ENCODE measurements at regions not wholly inside any gene's neighbourhood (a gene's known extent, or its start where the extent isn't known, plus 50 kb on each side); places are given as distances from the start of the nearest gene placed in this dataset.

DNA sequence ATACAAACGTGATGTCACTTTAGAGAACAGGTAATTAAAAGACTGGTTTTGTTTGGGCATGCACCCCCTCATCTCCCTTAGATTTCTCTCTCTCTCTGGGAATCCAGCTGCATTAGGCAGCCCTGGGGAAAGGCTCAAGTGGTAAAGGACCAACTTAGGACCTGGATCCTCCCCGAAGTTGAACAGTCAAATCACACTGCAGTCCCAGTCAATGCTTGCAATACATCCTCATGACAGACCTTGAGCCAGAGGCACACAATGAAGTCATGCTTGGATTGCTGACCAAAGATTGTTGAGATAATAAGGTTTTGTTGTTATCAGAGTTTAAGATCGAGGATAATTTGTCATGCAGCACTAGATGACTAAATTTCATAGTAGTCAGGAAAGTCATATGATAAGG, 1285.8 kb upstream of the NCAM2 start:
- no peak for DNase-seq

- no peak for DNase-seq
Observed at GRCh38 chr21:19713313-19713712, 1284.9 kb upstream of the NCAM2 start.

GRCh38 chr21:19724081-19724480, 1274.1 kb upstream of the NCAM2 start:
- no peak for DNase-seq

- DNase-seq: no peak
Observed at GRCh38 chr21:19731251-19731650, 1267.0 kb upstream of the NCAM2 start.

DNA sequence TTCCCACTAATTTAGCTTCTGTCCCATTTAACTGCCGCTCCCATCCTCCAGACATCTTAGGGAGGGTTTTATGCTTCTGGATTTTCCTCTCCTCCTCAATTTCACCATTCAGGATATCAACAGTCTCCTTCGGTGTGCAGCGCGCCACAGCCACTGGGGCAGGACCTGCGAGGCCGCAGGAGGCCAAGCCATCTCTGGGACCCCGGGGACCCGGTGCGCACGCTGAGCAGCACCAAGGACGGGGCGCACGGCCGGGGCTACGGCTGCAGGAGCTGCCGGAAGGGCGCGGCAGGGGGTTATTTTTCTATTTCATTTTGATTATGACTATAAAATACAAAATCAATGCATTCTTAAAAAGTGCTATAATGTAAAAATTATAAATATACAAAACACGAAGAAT, 1238.4 kb upstream of the NCAM2 start:
- DNase-seq: no peak

DNA sequence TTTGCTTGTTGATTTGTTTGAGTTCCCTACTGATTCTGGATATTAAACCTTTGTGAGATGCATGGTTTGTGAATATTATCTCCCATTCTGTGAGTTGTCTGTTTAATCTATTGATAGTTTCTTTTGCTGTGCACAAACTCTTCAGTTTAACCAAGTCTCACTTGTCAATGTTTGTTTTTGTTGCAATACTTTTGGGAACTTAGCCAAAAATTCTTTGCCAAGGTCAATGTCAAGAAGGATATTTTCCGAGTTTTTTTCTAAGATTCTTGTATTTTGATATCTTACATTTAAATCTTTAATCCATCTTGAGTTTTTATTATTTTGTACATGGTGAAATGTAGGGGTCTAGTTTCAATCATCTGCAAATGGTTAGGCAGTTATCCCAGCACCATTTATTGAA, 1230.7 kb upstream of the NCAM2 start:
- no peak for DNase-seq

DNA sequence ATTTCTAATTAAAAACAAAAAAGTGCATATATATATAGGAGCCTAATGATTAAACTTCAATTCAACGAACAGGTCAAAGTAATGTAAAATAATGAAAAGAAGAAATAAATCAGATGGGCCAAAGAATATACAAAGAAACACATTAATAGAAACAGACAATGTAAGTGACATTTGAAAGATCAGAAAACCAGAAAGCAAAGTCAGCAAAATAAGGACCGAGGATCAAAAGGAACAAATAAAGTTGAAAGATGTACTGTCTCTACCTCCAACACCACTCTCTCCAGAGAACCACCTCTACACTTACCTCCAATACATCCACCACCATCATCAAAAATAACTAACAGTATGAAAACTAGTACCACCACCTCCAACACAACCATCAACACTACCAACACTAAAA, 1226.3 kb upstream of the NCAM2 start:
- DNase-seq: no peak

GRCh38 chr21:19776076-19776475, 1222.1 kb upstream of the NCAM2 start:
- no peak for DNase-seq

DNA sequence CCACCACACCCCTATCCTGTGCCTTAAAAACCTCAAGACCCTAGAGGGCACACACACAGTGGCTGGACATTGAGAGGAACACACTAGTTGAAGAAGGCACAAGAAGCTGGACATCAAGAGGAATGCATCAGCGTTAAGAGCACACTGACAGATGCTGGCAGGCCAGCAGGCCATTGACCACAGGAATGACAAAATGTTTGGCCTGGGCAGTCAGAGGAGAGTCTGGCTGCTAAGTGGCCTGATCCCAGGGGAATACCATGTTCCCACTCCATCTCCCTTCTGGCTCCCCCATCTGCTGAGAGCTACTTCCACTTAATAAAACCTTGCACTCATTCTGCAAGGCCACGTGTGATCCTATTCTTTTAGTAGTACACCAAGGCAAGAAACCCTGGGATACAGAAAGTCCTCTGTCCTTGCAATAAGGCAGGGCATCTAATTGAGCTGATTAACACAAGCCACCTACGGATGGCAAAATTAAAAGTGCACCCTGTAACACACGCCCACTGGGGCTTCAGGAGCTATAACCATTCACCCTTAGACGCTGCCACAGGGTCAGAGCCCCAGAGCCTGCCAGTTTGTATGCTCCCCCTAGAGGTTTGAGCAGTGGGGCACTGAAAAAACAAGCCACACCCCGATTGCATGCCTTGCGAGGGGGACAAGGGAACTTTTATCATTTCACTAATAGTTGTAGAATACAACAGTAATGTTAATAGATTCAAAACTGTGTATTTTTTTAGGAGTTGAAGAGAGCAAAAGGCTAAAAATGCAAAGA, 1216.1 kb upstream of the NCAM2 start:
- DNase-seq: no peak

DNA sequence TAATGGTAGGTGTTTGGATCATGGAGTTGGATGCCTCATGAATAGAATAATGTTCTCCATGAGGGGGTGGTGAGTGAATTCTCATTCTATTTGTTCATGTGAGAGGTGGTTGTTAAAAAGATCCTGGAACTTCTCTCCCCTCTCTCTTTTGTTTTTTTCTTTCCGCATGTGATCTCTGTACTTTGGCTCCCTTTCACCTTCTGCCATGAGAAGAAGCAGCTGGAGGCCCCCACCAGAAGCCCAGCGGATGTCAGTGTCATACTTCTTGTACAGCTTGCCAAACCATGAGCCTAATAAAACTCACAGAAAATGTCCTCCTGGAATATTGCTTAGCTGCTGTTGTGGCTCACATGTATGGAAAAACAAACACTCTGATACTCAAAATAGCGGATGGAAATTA, 1212.3 kb upstream of the NCAM2 start:
- no peak for DNase-seq

GRCh38 chr21:19792004-19792403, 1206.2 kb upstream of the NCAM2 start:
- no peak for DNase-seq

DNA sequence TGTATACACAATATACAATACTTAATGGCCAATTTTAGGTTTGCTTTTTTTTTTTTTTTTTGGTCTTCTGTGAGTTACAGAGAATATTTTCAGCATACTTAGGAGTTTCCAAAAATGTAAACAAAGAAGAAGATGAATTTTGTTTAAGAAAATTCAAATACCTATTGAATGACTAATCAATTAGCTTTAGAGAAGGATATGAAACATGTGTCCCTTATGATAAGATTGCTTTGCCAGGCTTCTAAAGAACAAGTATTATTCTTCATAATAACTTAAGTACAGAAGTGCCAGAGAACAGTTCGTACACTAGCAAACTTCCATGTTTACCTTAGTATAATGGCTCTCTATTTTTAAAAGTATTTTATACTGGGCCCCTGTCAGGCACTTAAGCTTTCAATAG, 1191.0 kb upstream of the NCAM2 start:
- no peak for DNase-seq

GRCh38 chr21:19810779-19811178, 1187.4 kb upstream of the NCAM2 start:
- DNase-seq: no peak

DNA sequence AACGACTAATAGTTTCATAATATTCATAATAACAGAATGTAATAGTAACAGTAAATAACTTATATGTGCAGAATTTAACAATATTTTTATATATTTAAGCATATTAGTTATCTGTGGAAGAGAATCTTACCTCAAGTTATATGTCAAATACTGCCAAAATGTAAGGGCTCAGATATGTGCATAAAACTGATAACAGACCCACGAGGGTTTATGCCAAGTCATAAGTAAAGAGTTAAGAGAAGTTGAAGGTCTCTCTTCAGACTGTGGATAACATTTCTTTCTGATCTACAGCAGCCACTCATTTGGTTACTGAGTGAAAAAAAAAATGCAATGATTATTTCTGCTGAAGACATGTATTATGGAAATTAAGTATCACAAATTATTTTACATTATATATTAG, 1167.8 kb upstream of the NCAM2 start:
- no peak for DNase-seq

DNA sequence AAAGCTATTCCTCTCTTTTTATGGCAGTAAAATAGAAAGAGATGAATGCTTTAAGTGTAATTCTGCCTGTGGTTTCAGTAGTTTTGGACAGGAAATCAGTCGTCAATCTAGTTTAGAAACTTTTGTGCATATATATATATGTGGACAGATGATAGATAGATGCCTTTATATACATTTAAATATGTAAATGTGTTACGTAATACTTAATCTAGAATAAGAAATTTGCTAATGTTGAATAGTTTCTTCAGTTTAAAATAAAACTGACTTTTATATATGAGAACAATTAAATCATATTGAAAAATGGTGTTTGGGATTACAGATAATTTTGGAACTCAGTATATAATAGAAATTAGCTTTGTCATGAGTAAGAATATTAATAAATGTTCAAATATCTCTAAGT, 1165.7 kb upstream of the NCAM2 start:
- no peak for DNase-seq

DNA sequence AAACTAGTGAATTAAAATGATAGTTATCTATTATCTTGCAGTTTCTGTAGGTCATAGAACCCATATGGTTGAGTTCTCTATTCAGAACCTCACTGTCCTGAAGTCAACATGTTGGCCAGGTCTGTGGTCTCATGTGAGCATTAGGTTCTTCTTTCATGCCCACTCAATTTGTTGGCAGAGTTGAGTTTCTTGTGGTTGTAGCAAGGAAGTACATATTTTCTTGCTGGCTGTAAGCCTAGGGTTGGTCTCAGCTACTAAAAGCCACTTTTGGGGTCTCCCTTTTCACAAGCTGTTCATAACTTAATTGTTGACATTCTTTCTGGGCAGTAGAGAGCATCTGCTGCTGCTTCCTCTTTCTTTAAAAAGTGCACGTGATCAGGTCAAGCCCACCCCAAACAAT, 1165.1 kb upstream of the NCAM2 start:
- no peak for DNase-seq

- DNase-seq: no peak
Observed at GRCh38 chr21:19842601-19843000, 1155.6 kb upstream of the NCAM2 start.

DNA sequence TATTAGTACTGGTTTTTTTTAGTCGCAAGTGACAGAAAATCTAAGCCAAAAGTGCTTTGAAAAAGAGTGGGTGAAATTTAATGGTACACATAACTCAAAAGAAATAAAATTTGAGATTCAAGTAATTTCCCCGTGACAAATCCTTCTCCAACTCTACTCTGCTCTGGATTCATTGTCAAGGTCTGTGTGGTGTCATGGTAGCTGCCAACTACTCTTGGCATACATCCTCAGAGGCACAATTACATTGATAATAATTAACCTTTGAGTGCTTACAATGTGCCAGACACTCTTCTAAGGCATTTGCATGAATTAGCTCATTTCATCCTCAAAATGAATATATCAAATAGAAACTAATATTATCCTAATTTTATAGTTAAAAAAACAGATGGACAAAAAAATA, 1153.9 kb upstream of the NCAM2 start:
- no peak for DNase-seq

GRCh38 chr21:19850157-19850556, 1148.1 kb upstream of the NCAM2 start:
- DNase-seq: no peak

GRCh38 chr21:19853061-19853460, 1145.1 kb upstream of the NCAM2 start:
- DNase-seq: no peak

- no peak for DNase-seq
Observed at GRCh38 chr21:19853709-19854575, 1144.3 kb upstream of the NCAM2 start.

DNA sequence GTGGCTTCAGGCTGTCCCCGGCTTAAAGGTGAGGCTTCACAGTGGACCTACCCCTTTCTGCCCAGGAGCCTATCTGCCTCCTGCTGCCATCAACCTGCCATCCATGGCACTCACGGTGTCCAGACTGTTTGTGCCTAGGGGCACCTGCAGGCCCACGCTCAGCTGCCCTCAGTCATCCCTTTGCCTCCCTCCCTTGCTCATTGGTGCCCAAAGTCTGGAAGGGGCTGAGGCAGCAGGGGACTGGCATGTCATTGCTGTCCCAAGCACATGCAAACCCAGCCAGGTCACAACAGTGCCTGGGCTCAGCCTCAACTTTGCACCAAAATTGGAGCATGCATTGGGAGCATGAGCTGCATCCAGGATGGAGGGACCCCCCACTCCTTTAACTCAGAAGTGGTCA, 1142.7 kb upstream of the NCAM2 start:
- DNase-seq: no peak

- no peak for DNase-seq
Observed at GRCh38 chr21:19864476-19864875, 1133.7 kb upstream of the NCAM2 start.

DNA sequence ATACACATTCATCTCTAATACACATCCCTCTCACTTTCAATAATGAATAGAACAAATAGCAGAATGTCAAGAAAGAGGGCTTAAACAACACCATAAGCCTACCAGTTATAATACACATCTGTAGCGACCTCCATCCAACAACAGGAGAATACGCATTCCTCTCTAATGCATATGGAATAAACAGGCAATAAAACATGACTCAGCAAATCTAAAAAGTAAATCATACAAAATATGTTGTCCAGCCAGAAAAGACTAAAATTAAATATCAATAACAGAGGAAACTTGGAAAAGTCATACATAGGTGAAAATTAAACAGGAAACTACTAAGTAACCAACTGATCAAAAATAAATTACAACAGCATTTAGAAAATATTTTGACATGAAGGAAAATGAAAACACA, 1127.5 kb upstream of the NCAM2 start:
- no peak for DNase-seq

- no peak for DNase-seq
Observed at GRCh38 chr21:19874521-19874920, 1123.7 kb upstream of the NCAM2 start.

All from 8988T (cell line).